Psoas muscle (tissue), 7 donors: ENCODE measurements at regions not wholly inside any gene's neighbourhood (a gene's known extent, or its start where the extent isn't known, plus 50 kb on each side); places are given as distances from the start of the nearest gene placed in this dataset.

ENCODE experiments used
- ATAC-seq, 4 donors: fragments of 200-7000 bp; cut with Tn5 transposase; one replicate each; pipeline ENCODE4 v1.9.1; 2020; ENCODE audit warnings: moderate library complexity in 3 of 4, mild to moderate bottlenecking in 2 of 4
- DNase-seq, 2 donors: peaks; one replicate each; pipeline ENCODE4 v3.0.0-alpha.2; 2020
- H3K27ac ChIP-seq: fragments of 200-600 bp; one replicate; pipeline ENCODE4 v1.8.0; 2022
- H3K27me3 ChIP-seq, 3 donors: fragments of 200-600 bp in 1 of 3; one replicate each; pipeline versions ENCODE4 v1.6.1 to v1.8.0; 2013 to 2022; ENCODE audit warnings: low read length in 2 of 3, mild to moderate bottlenecking in 2 of 3, moderate library complexity in 1 of 3; ENCODE audit not compliant: insufficient read depth in 3 of 3
- H3K36me3 ChIP-seq, 2 donors: fragments of 200-600 bp in 1 of 2; one replicate each; pipeline versions ENCODE4 v1.6.1 to v1.8.0; 2013 to 2022; ENCODE audit warnings: low read depth in 1 of 2, mild to moderate bottlenecking in 1 of 2, moderate library complexity in 1 of 2; ENCODE audit not compliant: insufficient read depth in 1 of 2
- H3K4me1 ChIP-seq: fragments of 200-600 bp; one replicate; pipeline ENCODE4 v1.8.0; 2022
- H3K4me3 ChIP-seq: fragments of 200-600 bp; one replicate; pipeline ENCODE4 v1.8.0; 2022; ENCODE audit warnings: mild to moderate bottlenecking
- H3K9me3 ChIP-seq: fragments of 200-600 bp; one replicate; pipeline ENCODE4 v1.8.0; 2022
- CTCF ChIP-seq: fragments of 200-600 bp; IDR thresholded peaks from one replicate; pipeline ENCODE4 v1.8.0; 2022; ENCODE audit warnings: antibody characterized with exemption
- WGBS, 3 donors: extraction: QIAGEN DNeasy Blood & Tissue Kit; methylation state at CpG; one replicate each; pipeline versions ENCODE4 v1.1.6 to v1.1.7; 2013; 5-methylcytosine and 5-hydroxymethylcytosine counted together
- intact Hi-C, 2 donors: fragments of 100-400 bp; cut with DNase I; formaldehyde crosslinking; loops; one replicate each; pipeline versions ENCODE4 v1.11.0 to v1.14.2; 2022
- donor health status: healthy with polysubstance abuse.
- donor health status: DM: no; HTN: no; CAD: no; lungs with moderate emphysema.
- donor health status: Bipolar disorder and iron deficiency.
- donor health status: healthy.
- donor health status: DM: yes; HTN: yes; CAD: no.
- donor health status: DM: no; HTN: no; CAD: no.
- donor health status: DM: yes; HTN: yes; CAD: no.

DNA sequence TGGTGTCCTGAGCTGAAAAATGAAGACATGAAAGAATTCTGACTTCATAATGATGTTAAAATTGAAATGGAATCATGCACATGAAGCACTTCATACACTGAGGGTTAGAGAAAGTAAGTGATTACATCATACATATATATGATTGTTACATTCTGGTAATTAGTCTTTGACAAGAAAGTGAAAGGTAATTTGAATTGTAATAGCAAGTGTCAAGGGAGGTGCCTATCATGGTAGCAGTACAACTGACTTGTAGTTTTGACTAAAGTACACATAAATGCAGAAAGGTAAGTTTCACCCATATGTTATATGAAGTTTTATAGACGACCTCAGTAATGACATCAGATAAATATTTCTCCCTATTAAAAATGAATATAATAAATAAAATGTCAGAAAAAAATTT lies 1325.0 kb upstream of the GOT2 start:
- Histone ChIP-seq H3K4me3 (no peak overlapping the region), H3K9me3 (peaks cover 3% of the 10 kb centered on the region), H3K27me3 (no peaks in the 10 kb centered on the region), H3K4me1 (no peaks in the 10 kb centered on the region), H3K36me3 (no peaks in the 10 kb centered on the region), H3K27ac (no peak overlapping the region)
- no peak for ATAC-seq
- WGBS, 3 donors: 41 to 73% (median 44%) methylated on average over 1 of the region's 1 CpG
- intact Hi-C loops: no loop called here
- no peak for TF ChIP-seq CTCF
- DNase-seq: no peak

DNA sequence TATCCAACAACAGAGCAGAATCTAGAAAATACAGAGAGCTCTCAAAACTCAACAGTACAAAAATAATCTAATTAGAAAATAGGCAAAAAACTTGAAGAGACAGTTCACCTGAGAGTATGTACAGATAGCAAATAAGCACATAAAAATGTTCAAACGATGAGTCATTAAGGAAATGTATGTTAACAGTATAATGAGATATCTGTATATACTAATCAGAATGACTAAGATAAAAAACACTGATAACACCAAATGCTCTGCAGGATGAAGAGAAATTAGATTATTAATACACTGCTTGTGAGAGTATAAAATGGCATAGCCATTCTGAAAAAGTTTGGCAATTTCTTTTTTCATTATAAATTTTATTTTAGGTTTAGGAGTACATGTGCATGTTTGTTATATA lies 1307.6 kb upstream of the GOT2 start:
- Histone ChIP-seq H3K4me1 (no peaks in the 10 kb centered on the region), H3K4me3 (no peak overlapping the region), H3K36me3 (no peaks in the 10 kb centered on the region), H3K27ac (no peak overlapping the region), H3K27me3 (no peaks in the 10 kb centered on the region), H3K9me3 (peaks cover 3% of the 10 kb centered on the region)
- TF ChIP-seq CTCF: no peak
- WGBS, 3 donors: 81 to 92% (median 82%) methylated on average over 1 of the region's 1 CpG
- no peak for DNase-seq
- ATAC-seq: no peak
- intact Hi-C loops: no loop called here

GRCh38 chr16:60031740-60032139 lies 1297.6 kb upstream of the GOT2 start:
- no peak for TF ChIP-seq CTCF
- Histone ChIP-seq H3K4me3 (no peak overlapping the region), H3K9me3 (no peaks in the 10 kb centered on the region), H3K27me3 (no peaks in the 10 kb centered on the region), H3K4me1 (no peaks in the 10 kb centered on the region), H3K27ac (no peak overlapping the region), H3K36me3 (no peaks in the 10 kb centered on the region)
- 63 to 76% (median 66%) methylated on average over 1 of the region's 1 CpG for WGBS, 3 donors
- intact Hi-C loops: no loop called here
- ATAC-seq (no peak), DNase-seq (no peak)

- intact Hi-C loops: no loop called here
- H3K36me3 ChIP-seq: no peaks in the 10 kb centered on the region
- DNase-seq: no peak
- no peak overlapping the region for H3K4me3 ChIP-seq
- H3K4me1 ChIP-seq: no peaks in the 10 kb centered on the region
- ATAC-seq: no peak
- H3K9me3 ChIP-seq: no peaks in the 10 kb centered on the region
- H3K27me3 ChIP-seq: no peaks in the 10 kb centered on the region
- H3K27ac ChIP-seq: no peak overlapping the region
- no peak for TF ChIP-seq CTCF
Observed at GRCh38 chr16:60027351-60027750, 1293.2 kb upstream of the GOT2 start.

DNA sequence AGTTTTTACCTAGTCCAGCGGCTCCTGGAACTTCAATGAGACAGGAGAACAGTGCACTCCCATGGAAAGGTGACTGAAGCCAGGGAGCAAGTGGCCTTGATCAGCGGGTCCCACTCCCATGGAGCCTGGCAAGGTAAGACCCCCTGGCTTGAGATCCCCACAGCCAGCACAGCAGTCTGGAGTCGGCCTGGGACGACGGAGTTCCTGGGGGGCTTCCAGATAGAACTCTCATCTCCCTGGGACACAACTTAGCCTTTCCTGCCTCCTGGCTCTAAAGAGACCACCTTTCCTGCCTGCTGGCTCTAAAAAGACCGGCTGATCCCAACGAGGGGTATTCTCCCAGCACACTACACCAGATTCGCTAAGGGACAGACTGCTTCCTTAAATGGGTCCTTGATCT lies 1279.0 kb upstream of the GOT2 start:
- intact Hi-C loops: no loop called here
- no peaks in the 10 kb centered on the region for H3K4me1 ChIP-seq
- no peaks in the 10 kb centered on the region for H3K27me3 ChIP-seq
- H3K4me3 ChIP-seq: no peak overlapping the region
- H3K27ac ChIP-seq: no peak overlapping the region
- ATAC-seq (no peak), DNase-seq (no peak)
- no peaks in the 10 kb centered on the region for H3K9me3 ChIP-seq
- no peak for TF ChIP-seq CTCF
- H3K36me3 ChIP-seq: no peaks in the 10 kb centered on the region
- WGBS, 3 donors: 80 to 89% (median 84%) methylated on average over 8 of the region's 8 CpGs
